GM13977 (cell line): ENCODE measurements at regions not wholly inside any gene's neighbourhood (a gene's known extent, or its start where the extent isn't known, plus 50 kb on each side); places are given as distances from the start of the nearest gene placed in this dataset.

Source experiments
- DNase-seq: peaks from one replicate; pipeline ENCODE4 v3.0.0; 2012; ENCODE audit warnings: low spot score
- CTCF ChIP-seq: IDR thresholded peaks from 2 replicates; pipeline ENCODE4 v1.5.1; 2012; ENCODE audit warnings: mild to moderate bottlenecking, control low read depth; ENCODE audit not compliant: insufficient read depth; ENCODE audit errors: extremely low read depth, missing control alignments
- in situ Hi-C: fragments of 300-500 bp; cut with MboI; formaldehyde crosslinking; loops from one replicate; pipeline ENCODE4 v1.12.0; 2022; ENCODE audit warnings: low sequenced_read_pairs, low pct_unique_long_range_greater_than_20kb, mixed read lengths, inconsistent platforms; ENCODE audit not compliant: unreplicated experiment

- no peak for TF ChIP-seq CTCF
- DNase-seq: no peak
- in situ Hi-C loops: no loop called here
These were observed 63.3 kb upstream of the FCN1 start for GRCh38 chr9:134980991-134981390.

DNA sequence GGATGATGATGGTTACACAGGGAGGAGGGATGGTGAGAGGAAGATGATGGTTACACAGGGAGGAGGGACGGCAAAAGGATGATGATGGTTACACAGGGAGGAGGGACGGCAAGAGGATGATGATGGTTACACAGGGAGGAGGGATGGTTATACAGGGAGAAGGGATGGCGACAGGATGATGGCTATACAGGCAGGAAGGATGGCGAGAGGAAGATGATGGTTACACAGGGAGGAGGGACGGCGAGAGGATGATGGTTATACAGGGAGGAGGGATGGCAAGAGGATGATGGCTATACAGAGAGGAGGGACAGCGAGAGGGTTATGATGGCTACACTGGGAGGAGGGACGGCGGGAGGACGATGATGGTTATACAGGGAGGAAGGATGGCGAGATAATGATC is 64.1 kb upstream of the FCN1 start:
- in situ Hi-C loops: no loop called here
- no peak for DNase-seq
- no peak for TF ChIP-seq CTCF

GRCh38 chr9:134982311-134982710 is 64.6 kb upstream of the FCN1 start:
- no peak for TF ChIP-seq CTCF
- no peak for DNase-seq
- in situ Hi-C loops: no loop called here

DNA sequence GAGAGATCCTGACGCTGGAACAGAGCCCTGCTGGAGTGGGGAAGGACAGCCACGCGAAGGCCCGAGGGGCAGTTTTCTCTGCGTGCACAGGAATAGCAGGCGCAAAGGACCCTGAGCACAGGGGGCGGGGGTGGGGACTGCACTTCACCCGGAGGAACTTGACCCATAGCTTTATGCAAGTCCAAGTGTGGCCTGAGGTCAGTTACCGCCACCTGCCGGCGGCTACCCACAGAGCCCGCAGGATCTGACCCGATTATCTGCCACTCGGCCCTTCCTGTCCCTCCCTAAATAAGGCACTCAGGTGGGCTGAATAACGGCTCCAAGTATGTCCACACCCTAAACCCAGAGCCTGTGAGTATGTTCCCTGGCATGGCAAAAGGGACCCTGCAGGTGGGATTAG is 65.4 kb upstream of the FCN1 start:
- DNase-seq: peak; percentile 67
- in situ Hi-C loops: no loop called here
- peak; percentile 62 for TF ChIP-seq CTCF

- in situ Hi-C loops: no loop called here
- TF ChIP-seq CTCF: no peak
- DNase-seq: no peak
These were observed 66.0 kb upstream of the FCN1 start for GRCh38 chr9:134983506-134984371.

GRCh38 chr9:134984372-134985265 is 66.9 kb upstream of the FCN1 start:
- in situ Hi-C loops: no loop called here
- TF ChIP-seq CTCF: no peak
- no peak for DNase-seq
